ENCODE measurements at regions not wholly inside any gene's neighbourhood (a gene's known extent, or its start where the extent isn't known, plus 50 kb on each side); places are given as distances from the start of the nearest gene placed in this dataset.

GRCh38 chr15:91679447-91679846, 174.1 kb upstream of the SLCO3A1 start:
- H3K27ac ChIP-seq = no peak overlapping the region
- intact Hi-C loops (cut with DNase I) = no loop called here
- ATAC-seq (no peak), DNase-seq (no peak)
- H3K4me1 ChIP-seq = no peaks in the 10 kb centered on the region
- no peak overlapping the region for H3K4me3 ChIP-seq
- TF ChIP-seq CTCF (IDR thresholded peaks at IDR 0.05) = no peak
- peaks cover 0 to 8% of the 10 kb centered on the region in 2 donors for H3K9me3 ChIP-seq
- H3K27me3 ChIP-seq = no peaks in the 10 kb centered on the region
- H3K36me3 ChIP-seq = no peaks in the 10 kb centered on the region

GRCh38 chr15:91685436-91685835, 168.1 kb upstream of the SLCO3A1 start:
- no peak for TF ChIP-seq CTCF (IDR thresholded peaks at IDR 0.05)
- no peaks in the 10 kb centered on the region for H3K9me3 ChIP-seq
- no peaks in the 10 kb centered on the region for H3K4me1 ChIP-seq
- no peak overlapping the region for H3K4me3 ChIP-seq
- H3K27ac ChIP-seq = no peak overlapping the region
- ATAC-seq = no peak
- no peaks in the 10 kb centered on the region for H3K36me3 ChIP-seq
- DNase-seq = no peak
- intact Hi-C loops (cut with DNase I) = no loop called here
- H3K27me3 ChIP-seq = no peaks in the 10 kb centered on the region

GRCh38 chr15:91688811-91689210, 164.7 kb upstream of the SLCO3A1 start:
- ATAC-seq = no peak
- Histone ChIP-seq H3K27me3 (no peaks in the 10 kb centered on the region), H3K4me1 (no peaks in the 10 kb centered on the region), H3K36me3 (no peaks in the 10 kb centered on the region), H3K27ac (no peak overlapping the region), H3K9me3 (no peaks in the 10 kb centered on the region), H3K4me3 (no peak overlapping the region)
- DNase-seq = no peak
- no peak for TF ChIP-seq CTCF (IDR thresholded peaks at IDR 0.05)
- intact Hi-C loops (cut with DNase I) = no loop called here

- Histone ChIP-seq H3K4me1 (no peaks in the 10 kb centered on the region), H3K27me3 (no peaks in the 10 kb centered on the region), H3K36me3 (no peaks in the 10 kb centered on the region), H3K9me3 (no peaks in the 10 kb centered on the region), H3K27ac (no peak overlapping the region), H3K4me3 (no peak overlapping the region)
- ATAC-seq = no peak
- intact Hi-C loops (cut with DNase I) = no loop called here
- DNase-seq = no peak
- no peak for TF ChIP-seq CTCF (IDR thresholded peaks at IDR 0.05)
Observed at GRCh38 chr15:91689377-91689776, 164.1 kb upstream of the SLCO3A1 start.

- no peak overlapping the region for H3K4me3 ChIP-seq
- ATAC-seq (no peak), DNase-seq (no peak)
- peaks cover 0 to 6% of the 10 kb centered on the region in 2 donors for H3K4me1 ChIP-seq
- intact Hi-C loops (cut with DNase I) = no loop called here
- no peaks in the 10 kb centered on the region for H3K36me3 ChIP-seq
- TF ChIP-seq CTCF (IDR thresholded peaks at IDR 0.05) = no peak
- no peaks in the 10 kb centered on the region for H3K27me3 ChIP-seq
- peak overlapping the region in 1 of 2 donors; percentile 62 for H3K27ac ChIP-seq
- H3K9me3 ChIP-seq = no peaks in the 10 kb centered on the region
Observed at GRCh38 chr15:91692596-91692995, 160.9 kb upstream of the SLCO3A1 start.

All from left lung (tissue), 4 donors.